Fibroblast of lung (primary cell): ENCODE measurements at regions not wholly inside any gene's neighbourhood (a gene's known extent, or its start where the extent isn't known, plus 50 kb on each side); places are given as distances from the start of the nearest gene placed in this dataset.

Source experiments
- DNase-seq, 2 donors: peaks; one replicate each; pipeline versions ENCODE4 v3.0.0 to v3.0.0-alpha.2; 2010; ENCODE audit warnings: low read depth in 2 of 2
- H2AFZ ChIP-seq: 2 replicates; pipeline ENCODE4 v1.5.1; 2012; ENCODE audit warnings: low read length, control low read depth, inconsistent platforms
- H3K27ac ChIP-seq: 2 replicates; pipeline ENCODE4 v1.5.1; 2011; ENCODE audit warnings: low read length, control low read depth; ENCODE audit not compliant: insufficient read depth
- H3K27me3 ChIP-seq: 2 replicates; pipeline ENCODE4 v1.5.1; 2011; ENCODE audit warnings: mild to moderate bottlenecking, low read length; ENCODE audit not compliant: control insufficient read depth, insufficient read depth
- H3K36me3 ChIP-seq: 2 replicates; pipeline ENCODE4 v1.5.1; 2011; ENCODE audit warnings: low read length; ENCODE audit not compliant: control insufficient read depth, insufficient read depth
- H3K4me1 ChIP-seq: 2 replicates; pipeline ENCODE4 v1.5.1; 2011; ENCODE audit warnings: low read length; ENCODE audit not compliant: control insufficient read depth, insufficient read depth; ENCODE audit errors: extremely low read depth
- H3K4me2 ChIP-seq: 2 replicates; pipeline ENCODE4 v1.5.1; 2011; ENCODE audit warnings: low read length, control low read depth; ENCODE audit not compliant: insufficient read depth; ENCODE audit errors: extremely low read depth
- H3K4me3 ChIP-seq, 4 experiments: fragments of 200-600 bp in 1 of 4; sonication (generic) in 1 of 4; replicated peaks in 1 of 4; 2 replicates each; pipeline ENCODE4 v1.5.1; 2011 to 2016; ENCODE audit warnings: low read length in 4 of 4, low read depth in 3 of 4, mild to moderate bottlenecking in 3 of 4, control low read depth in 2 of 4, inconsistent platforms in 1 of 4, mixed read lengths in 1 of 4; ENCODE audit not compliant: insufficient read depth in 1 of 4; ENCODE audit errors: control extremely low read depth in 1 of 4
- H3K79me2 ChIP-seq: 2 replicates; pipeline ENCODE4 v1.5.1; 2012; ENCODE audit warnings: mild to moderate bottlenecking, low read length, inconsistent platforms; ENCODE audit not compliant: control insufficient read depth, insufficient read depth
- H3K9ac ChIP-seq: 2 replicates; pipeline ENCODE4 v1.5.1; 2011; ENCODE audit warnings: mild to moderate bottlenecking, low read length, control low read depth; ENCODE audit not compliant: insufficient read depth
- H3K9me3 ChIP-seq: 2 replicates; pipeline ENCODE4 v1.5.1; 2012; ENCODE audit warnings: low read depth, low read length; ENCODE audit not compliant: control insufficient read depth, insufficient read depth
- H4K20me1 ChIP-seq: 2 replicates; pipeline ENCODE4 v1.5.1; 2011; ENCODE audit warnings: low read length; ENCODE audit not compliant: control insufficient read depth, insufficient read depth; ENCODE audit errors: extremely low read depth
- CTCF ChIP-seq, 2 donors: IDR thresholded peaks in 1 of 2; conservative IDR thresholded peaks in 1 of 2; 1 replicate in 1 of 2; 2 replicates in 1 of 2; pipeline ENCODE4 v1.5.1; 2011 to 2012; ENCODE audit warnings: low read length in 2 of 2, control low read depth in 1 of 2, inconsistent platforms in 1 of 2, low read depth in 1 of 2, mild to moderate bottlenecking in 1 of 2
- EZH2 ChIP-seq: IDR thresholded peaks from 2 replicates; pipeline ENCODE4 v1.5.1; 2012; ENCODE audit warnings: low read length, control low read depth, mild to moderate bottlenecking; ENCODE audit errors: missing control alignments

- no peak for TF ChIP-seq CTCF (conservative IDR thresholded peaks at IDR 0.05 in 1 of 2, IDR thresholded peaks at IDR 0.05 in 1 of 2; ENCODE audit: low read depth in 1 of 2, low read length in 2 of 2)
- no peak for TF ChIP-seq EZH2
- Histone ChIP-seq H3K27me3 (no peaks in the 10 kb centered on the region), H3K36me3 (no peaks in the 10 kb centered on the region), H3K4me3 (no peak overlapping the region), H3K4me1 (no peaks in the 10 kb centered on the region), H3K9me3 (no peaks in the 10 kb centered on the region), H2AFZ (no peak overlapping the region), H3K4me2 (no peak overlapping the region), H3K9ac (no peak overlapping the region), H3K79me2 (no peaks in the 10 kb centered on the region), H4K20me1 (no peaks in the 10 kb centered on the region), H3K27ac (no peak overlapping the region)
- no peak for DNase-seq
Measured at GRCh38 chr2:107364361-107364950, 462.2 kb upstream of the RGPD4 start.

GRCh38 chr2:107374249-107374648, 452.4 kb upstream of the RGPD4 start:
- H3K4me3 ChIP-seq: no peak overlapping the region
- no peak overlapping the region for H3K4me2 ChIP-seq
- no peaks in the 10 kb centered on the region for H4K20me1 ChIP-seq
- no peak for DNase-seq
- H3K36me3 ChIP-seq: no peaks in the 10 kb centered on the region
- H3K79me2 ChIP-seq: no peaks in the 10 kb centered on the region
- H2AFZ ChIP-seq: no peak overlapping the region
- H3K9ac ChIP-seq: no peak overlapping the region
- H3K4me1 ChIP-seq: no peaks in the 10 kb centered on the region
- H3K9me3 ChIP-seq: no peaks in the 10 kb centered on the region
- H3K27ac ChIP-seq: no peak overlapping the region
- H3K27me3 ChIP-seq: no peaks in the 10 kb centered on the region
- TF ChIP-seq CTCF (conservative IDR thresholded peaks at IDR 0.05 in 1 of 2, IDR thresholded peaks at IDR 0.05 in 1 of 2; ENCODE audit: low read depth in 1 of 2, low read length in 2 of 2): no peak

GRCh38 chr2:107376909-107377308, 449.8 kb upstream of the RGPD4 start:
- H4K20me1 ChIP-seq: no peaks in the 10 kb centered on the region
- no peak overlapping the region for H3K27ac ChIP-seq
- H3K4me3 ChIP-seq: no peak overlapping the region
- no peaks in the 10 kb centered on the region for H3K36me3 ChIP-seq
- no peaks in the 10 kb centered on the region for H3K27me3 ChIP-seq
- H3K9ac ChIP-seq: no peak overlapping the region
- no peak overlapping the region for H3K4me2 ChIP-seq
- no peak overlapping the region for H2AFZ ChIP-seq
- no peak for DNase-seq
- no peaks in the 10 kb centered on the region for H3K79me2 ChIP-seq
- no peaks in the 10 kb centered on the region for H3K4me1 ChIP-seq
- TF ChIP-seq EZH2 (no peak), CTCF (conservative IDR thresholded peaks at IDR 0.05 in 1 of 2, IDR thresholded peaks at IDR 0.05 in 1 of 2; ENCODE audit: low read depth in 1 of 2, low read length in 2 of 2) (no peak)
- H3K9me3 ChIP-seq: no peaks in the 10 kb centered on the region
